ENCODE measurements at regions not wholly inside any gene's neighbourhood (a gene's known extent, or its start where the extent isn't known, plus 50 kb on each side); places are given as distances from the start of the nearest gene placed in this dataset.

- ATAC-seq, result no peak
- H3K27ac ChIP-seq, result no peak overlapping the region
- no peak for DNase-seq
Measured at GRCh38 chr18:22607284-22607635, 189.5 kb upstream of the CTAGE1 start.

GRCh38 chr18:22608847-22609246 lies 191.1 kb upstream of the CTAGE1 start:
- H3K4me3 ChIP-seq, result no peak overlapping the region
- intact Hi-C loops (cut with DNase I), result no loop called here
- H3K4me1 ChIP-seq, result peaks cover 47% of the 10 kb centered on the region
- no peaks in the 10 kb centered on the region for H3K27me3 ChIP-seq (ENCODE audit: low read depth)
- TF ChIP-seq, protein P1, sequence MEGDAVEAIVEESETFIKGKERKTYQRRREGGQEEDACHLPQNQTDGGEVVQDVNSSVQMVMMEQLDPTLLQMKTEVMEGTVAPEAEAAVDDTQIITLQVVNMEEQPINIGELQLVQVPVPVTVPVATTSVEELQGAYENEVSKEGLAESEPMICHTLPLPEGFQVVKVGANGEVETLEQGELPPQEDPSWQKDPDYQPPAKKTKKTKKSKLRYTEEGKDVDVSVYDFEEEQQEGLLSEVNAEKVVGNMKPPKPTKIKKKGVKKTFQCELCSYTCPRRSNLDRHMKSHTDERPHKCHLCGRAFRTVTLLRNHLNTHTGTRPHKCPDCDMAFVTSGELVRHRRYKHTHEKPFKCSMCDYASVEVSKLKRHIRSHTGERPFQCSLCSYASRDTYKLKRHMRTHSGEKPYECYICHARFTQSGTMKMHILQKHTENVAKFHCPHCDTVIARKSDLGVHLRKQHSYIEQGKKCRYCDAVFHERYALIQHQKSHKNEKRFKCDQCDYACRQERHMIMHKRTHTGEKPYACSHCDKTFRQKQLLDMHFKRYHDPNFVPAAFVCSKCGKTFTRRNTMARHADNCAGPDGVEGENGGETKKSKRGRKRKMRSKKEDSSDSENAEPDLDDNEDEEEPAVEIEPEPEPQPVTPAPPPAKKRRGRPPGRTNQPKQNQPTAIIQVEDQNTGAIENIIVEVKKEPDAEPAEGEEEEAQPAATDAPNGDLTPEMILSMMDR (IDR thresholded peaks at IDR 0.05), result no peak
- no peaks in the 10 kb centered on the region for H3K9me3 ChIP-seq
- peak overlapping the region; percentile 69 for H3K27ac ChIP-seq
- DNase-seq, result no peak
- no peak for ATAC-seq
- no peaks in the 10 kb centered on the region for H3K36me3 ChIP-seq

More at GRCh38 chr18:22607284-22607635, 189.5 kb upstream of the CTAGE1 start:
- TF ChIP-seq, protein P1 (IDR thresholded peaks at IDR 0.05), result no peak
- H3K4me3 ChIP-seq, result no peak overlapping the region
- no peaks in the 10 kb centered on the region for H3K9me3 ChIP-seq
- H3K27me3 ChIP-seq (ENCODE audit: low read depth), result no peaks in the 10 kb centered on the region
- H3K36me3 ChIP-seq, result no peaks in the 10 kb centered on the region
- peaks cover 51% of the 10 kb centered on the region for H3K4me1 ChIP-seq
- intact Hi-C loops (cut with DNase I), result no loop called here

GRCh38 chr18:22609642-22610041 lies 191.9 kb upstream of the CTAGE1 start:
- Histone ChIP-seq H3K27me3 (ENCODE audit: low read depth) (no peaks in the 10 kb centered on the region), H3K36me3 (no peaks in the 10 kb centered on the region), H3K9me3 (no peaks in the 10 kb centered on the region), H3K27ac (peak overlapping the region; percentile 69), H3K4me1 (peaks cover 42% of the 10 kb centered on the region), H3K4me3 (no peak overlapping the region)
- TF ChIP-seq, protein P1 (IDR thresholded peaks at IDR 0.05), result no peak
- peak; percentile 5 to 14 for ATAC-seq
- intact Hi-C loops (cut with DNase I), result no loop called here
- DNase-seq, result peak; percentile 58

- intact Hi-C loops (cut with DNase I), result no loop called here
- no peaks in the 10 kb centered on the region for H3K36me3 ChIP-seq
- no peaks in the 10 kb centered on the region for H3K27me3 ChIP-seq (ENCODE audit: low read depth)
- peak; percentile 77 for DNase-seq
- peak overlapping the region; percentile 75 for H3K27ac ChIP-seq
- TF ChIP-seq, protein P1 (IDR thresholded peaks at IDR 0.05), result no peak
- H3K9me3 ChIP-seq, result no peaks in the 10 kb centered on the region
- peak; percentile 97 to 98 for ATAC-seq
- peaks cover 17% of the 10 kb centered on the region for H3K4me1 ChIP-seq
- no peak overlapping the region for H3K4me3 ChIP-seq
Measured at GRCh38 chr18:22613058-22613690, 195.5 kb upstream of the CTAGE1 start.

DNA sequence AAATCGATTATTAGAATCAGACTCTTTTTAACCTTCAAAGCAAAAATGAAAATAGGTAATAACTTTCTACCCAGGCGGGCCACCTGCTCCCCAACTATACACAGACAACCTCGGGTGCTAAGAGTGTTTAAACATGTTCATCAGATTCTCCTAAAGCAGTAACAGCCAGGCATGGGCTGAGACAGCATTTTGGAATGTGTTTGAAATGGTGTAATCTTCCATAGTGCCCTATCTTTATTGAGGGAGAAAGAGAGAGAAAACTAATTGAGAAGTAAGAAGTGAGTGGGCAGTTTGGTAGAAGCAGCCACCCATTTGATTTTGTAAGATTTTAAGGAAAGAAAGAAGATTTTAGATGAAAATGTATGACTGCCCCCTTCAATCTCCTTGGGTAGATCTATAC lies 196.1 kb upstream of the CTAGE1 start:
- DNase-seq, result no peak
- intact Hi-C loops (cut with DNase I), result no loop called here
- ATAC-seq, result peak; percentile 8 to 27
- Histone ChIP-seq H3K27ac (peak overlapping the region; percentile 70), H3K27me3 (ENCODE audit: low read depth) (no peaks in the 10 kb centered on the region), H3K4me1 (peaks cover 14% of the 10 kb centered on the region), H3K36me3 (no peaks in the 10 kb centered on the region), H3K9me3 (no peaks in the 10 kb centered on the region), H3K4me3 (no peak overlapping the region)
- TF ChIP-seq, protein P1 (IDR thresholded peaks at IDR 0.05), result no peak
